ENCODE measurements at regions not wholly inside any gene's neighbourhood (a gene's known extent, or its start where the extent isn't known, plus 50 kb on each side); places are given as distances from the start of the nearest gene placed in this dataset.

DNA sequence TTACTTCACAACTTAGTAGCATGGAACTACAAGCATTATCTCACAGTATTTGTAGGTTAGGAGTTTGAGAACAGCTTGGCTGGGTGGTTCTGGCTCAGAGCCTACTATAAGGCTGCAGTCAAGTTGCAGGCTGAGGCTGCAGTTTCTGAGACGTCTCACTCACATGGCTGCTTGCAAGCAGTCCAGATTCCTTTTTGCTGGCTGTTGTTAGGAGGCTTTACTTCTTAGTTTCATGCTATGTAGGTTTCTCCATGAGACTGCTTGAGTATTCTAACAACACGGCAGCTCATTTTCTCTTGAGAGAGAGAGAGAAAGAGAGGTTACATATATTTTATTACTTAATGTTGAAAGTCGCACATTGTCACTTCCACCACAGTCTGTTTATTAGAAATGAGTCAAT is 1073.9 kb downstream of the NXPH1 start:
- TF ChIP-seq, protein P1, sequence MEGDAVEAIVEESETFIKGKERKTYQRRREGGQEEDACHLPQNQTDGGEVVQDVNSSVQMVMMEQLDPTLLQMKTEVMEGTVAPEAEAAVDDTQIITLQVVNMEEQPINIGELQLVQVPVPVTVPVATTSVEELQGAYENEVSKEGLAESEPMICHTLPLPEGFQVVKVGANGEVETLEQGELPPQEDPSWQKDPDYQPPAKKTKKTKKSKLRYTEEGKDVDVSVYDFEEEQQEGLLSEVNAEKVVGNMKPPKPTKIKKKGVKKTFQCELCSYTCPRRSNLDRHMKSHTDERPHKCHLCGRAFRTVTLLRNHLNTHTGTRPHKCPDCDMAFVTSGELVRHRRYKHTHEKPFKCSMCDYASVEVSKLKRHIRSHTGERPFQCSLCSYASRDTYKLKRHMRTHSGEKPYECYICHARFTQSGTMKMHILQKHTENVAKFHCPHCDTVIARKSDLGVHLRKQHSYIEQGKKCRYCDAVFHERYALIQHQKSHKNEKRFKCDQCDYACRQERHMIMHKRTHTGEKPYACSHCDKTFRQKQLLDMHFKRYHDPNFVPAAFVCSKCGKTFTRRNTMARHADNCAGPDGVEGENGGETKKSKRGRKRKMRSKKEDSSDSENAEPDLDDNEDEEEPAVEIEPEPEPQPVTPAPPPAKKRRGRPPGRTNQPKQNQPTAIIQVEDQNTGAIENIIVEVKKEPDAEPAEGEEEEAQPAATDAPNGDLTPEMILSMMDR (IDR thresholded peaks at IDR 0.05), result no peak
- TF ChIP-seq POLR2A (IDR thresholded peaks at IDR 0.05), result no peak
- no peak for TF ChIP-seq EP300 (IDR thresholded peaks at IDR 0.05)
- TF ChIP-seq POLR2AphosphoS5 (IDR thresholded peaks at IDR 0.05), result no peak

All from sigmoid colon (tissue), 4 donors.